ENCODE measurements at regions not wholly inside any gene's neighbourhood (a gene's known extent, or its start where the extent isn't known, plus 50 kb on each side); places are given as distances from the start of the nearest gene placed in this dataset.
"Not testable (repeated sequence)": the region's sequence is repeated elsewhere in the genome, so short reads cannot be mapped to it uniquely, and the experiment has no call there.

DNA sequence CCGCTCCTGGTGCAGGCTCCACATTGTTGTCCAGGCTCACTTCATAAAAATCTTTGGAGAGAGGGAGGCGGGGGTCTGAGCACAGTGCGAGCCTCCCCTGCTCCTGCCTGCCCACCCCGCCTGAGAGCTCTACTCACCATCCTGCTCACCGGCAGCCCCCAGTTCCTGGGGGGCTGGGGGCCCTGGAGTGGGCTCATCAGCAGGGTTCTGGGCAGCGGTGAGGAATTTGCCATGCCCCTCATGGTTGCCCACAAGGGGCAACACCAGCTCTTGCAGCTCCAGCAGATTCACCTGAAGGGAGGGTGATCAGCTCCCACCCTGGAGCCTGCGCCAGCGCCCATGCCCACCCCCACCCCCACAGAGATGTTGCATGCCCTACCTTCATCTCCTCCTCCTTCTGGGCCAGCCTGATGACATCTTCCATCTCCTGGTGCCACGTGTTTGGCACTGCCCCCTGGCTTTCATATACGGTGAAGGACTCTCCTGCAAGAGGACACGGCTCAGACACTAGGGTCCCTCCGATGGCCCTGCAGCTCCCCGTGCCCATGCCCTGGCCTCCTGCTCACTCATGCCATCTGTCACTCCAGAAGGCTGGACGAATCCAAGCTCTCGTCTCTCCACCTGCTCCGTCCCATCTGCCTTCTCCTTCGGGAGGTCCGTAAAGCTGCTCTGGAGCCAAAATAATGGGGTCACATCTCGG lies 162.1 kb downstream of the TBC1D2B start:
- Histone ChIP-seq H3K9ac (ENCODE audit: low read length) (no peak overlapping the region), H3K9me3 (ENCODE audit: low read length) (no peaks in the 10 kb centered on the region), H3K4me1 (ENCODE audit: low read length) (no peaks in the 10 kb centered on the region), H3K27ac (ENCODE audit: low read length) (no peak overlapping the region), H3K27me3 (ENCODE audit: low read length) (no peaks in the 10 kb centered on the region), H2AFZ (ENCODE audit: low read length) (no peak overlapping the region), H3K4me2 (ENCODE audit: low read depth, low read length, poor library complexity, severe bottlenecking) (no peak overlapping the region), H3K4me3 (ENCODE audit: low read length) (no peak overlapping the region), H3K9me2 (replicated peaks; ENCODE audit: insufficient read depth, low read length) (no peaks in the 10 kb centered on the region), H4K20me1 (ENCODE audit: insufficient read depth, low read depth, low read length) (no peaks in the 10 kb centered on the region), H3K36me3 (ENCODE audit: insufficient read depth, low read length) (no peaks in the 10 kb centered on the region), H3K79me2 (ENCODE audit: low read length) (no peaks in the 10 kb centered on the region)
- no peak for DNase-seq

DNA sequence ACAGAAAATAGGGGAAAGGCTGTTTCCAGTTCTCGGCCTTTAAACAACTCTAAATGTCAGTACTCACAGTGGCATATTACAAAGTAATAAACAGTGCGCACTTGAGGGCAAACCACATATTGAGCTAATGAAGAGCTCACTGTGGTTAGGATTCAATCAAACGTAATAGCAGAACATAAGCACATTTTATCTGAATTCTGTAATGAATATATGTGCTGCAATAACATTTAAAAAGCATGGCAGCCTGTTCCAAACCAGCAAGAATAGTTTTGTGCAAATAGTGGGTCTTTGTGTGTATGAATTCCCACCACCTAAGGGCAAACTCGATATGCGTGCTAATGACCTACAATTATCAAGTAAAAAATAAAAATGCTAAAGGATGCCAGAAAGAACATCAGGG lies 163.0 kb downstream of the TBC1D2B start:
- H3K4me3 ChIP-seq (ENCODE audit: low read length); H2AFZ ChIP-seq (ENCODE audit: low read length); H4K20me1 ChIP-seq (ENCODE audit: insufficient read depth, low read depth, low read length); H3K79me2 ChIP-seq (ENCODE audit: low read length); H3K4me2 ChIP-seq (ENCODE audit: low read depth, low read length, poor library complexity, severe bottlenecking); H3K9me2 ChIP-seq (replicated peaks; ENCODE audit: insufficient read depth, low read length); H3K27ac ChIP-seq (ENCODE audit: low read length); H3K36me3 ChIP-seq (ENCODE audit: insufficient read depth, low read length); H3K9ac ChIP-seq (ENCODE audit: low read length); H3K4me1 ChIP-seq (ENCODE audit: low read length); H3K9me3 ChIP-seq (ENCODE audit: low read length); H3K27me3 ChIP-seq (ENCODE audit: low read length); DNase-seq: not testable (repeated sequence)

GRCh38 chr15:77910030-77910911 lies 167.2 kb downstream of the TBC1D2B start:
- H3K79me2 ChIP-seq (ENCODE audit: low read length); H2AFZ ChIP-seq (ENCODE audit: low read length); H3K27ac ChIP-seq (ENCODE audit: low read length); H3K9me2 ChIP-seq (replicated peaks; ENCODE audit: insufficient read depth, low read length); H4K20me1 ChIP-seq (ENCODE audit: insufficient read depth, low read depth, low read length); H3K36me3 ChIP-seq (ENCODE audit: insufficient read depth, low read length); H3K9me3 ChIP-seq (ENCODE audit: low read length); H3K27me3 ChIP-seq (ENCODE audit: low read length): not testable (repeated sequence)
- peak overlapping the region; percentile 63 for H3K9ac ChIP-seq (ENCODE audit: low read length)
- DNase-seq, result peak; percentile 90
- peak overlapping the region; percentile 73 for H3K4me2 ChIP-seq (ENCODE audit: low read depth, low read length, poor library complexity, severe bottlenecking)
- H3K4me1 ChIP-seq (ENCODE audit: low read length), result peaks cover 12% of the 10 kb centered on the region
- H3K4me3 ChIP-seq (ENCODE audit: low read length), result peak overlapping the region; percentile 53; the same call in 1 of the 2 replicates

DNA sequence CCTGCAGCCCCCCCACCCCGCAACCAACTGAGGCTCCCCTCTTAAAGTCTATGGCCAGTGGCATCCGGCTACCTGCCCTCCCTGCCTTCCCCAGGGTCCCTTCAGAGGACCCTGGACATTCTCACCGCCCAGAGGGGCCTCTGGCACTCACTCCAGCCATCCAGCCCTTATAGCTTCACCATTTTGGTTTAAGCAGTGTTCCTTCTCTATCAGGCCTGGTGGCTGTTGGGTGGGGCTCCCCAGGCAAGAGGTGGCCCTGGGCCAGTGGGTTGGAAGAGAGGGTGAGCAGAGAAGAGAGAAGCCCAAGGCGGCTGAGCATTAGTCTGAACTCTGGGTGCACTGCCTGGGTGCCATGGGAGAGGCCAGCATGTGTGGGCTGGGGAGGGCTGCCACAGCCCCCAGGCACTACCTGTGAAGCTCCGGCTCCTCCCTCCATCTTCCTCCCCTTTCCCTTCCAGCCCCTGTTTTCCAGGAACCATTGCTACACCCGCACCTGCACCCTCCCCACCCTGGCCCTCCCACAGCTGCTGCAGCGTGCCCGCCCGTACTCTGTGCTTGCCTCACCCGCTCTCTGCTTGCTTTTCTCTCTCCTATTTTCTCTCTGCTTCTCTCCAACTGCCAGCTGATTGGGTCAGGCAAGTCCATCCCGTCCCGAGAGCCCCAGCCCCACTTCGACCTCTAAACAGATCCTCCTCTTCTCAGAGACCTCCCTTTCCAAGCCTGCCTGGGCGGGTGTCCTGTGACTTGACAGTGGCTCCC lies 168.2 kb downstream of the TBC1D2B start:
- H2AFZ ChIP-seq (ENCODE audit: low read length), result no peak overlapping the region
- no peak overlapping the region for H3K4me2 ChIP-seq (ENCODE audit: low read depth, low read length, poor library complexity, severe bottlenecking)
- H3K36me3 ChIP-seq (ENCODE audit: insufficient read depth, low read length), result no peaks in the 10 kb centered on the region
- no peak overlapping the region for H3K9ac ChIP-seq (ENCODE audit: low read length)
- no peaks in the 10 kb centered on the region for H3K9me2 ChIP-seq (replicated peaks; ENCODE audit: insufficient read depth, low read length)
- no peak overlapping the region for H3K4me3 ChIP-seq (ENCODE audit: low read length)
- H3K27me3 ChIP-seq (ENCODE audit: low read length), result no peaks in the 10 kb centered on the region
- H3K9me3 ChIP-seq (ENCODE audit: low read length), result no peaks in the 10 kb centered on the region
- no peaks in the 10 kb centered on the region for H3K79me2 ChIP-seq (ENCODE audit: low read length)
- H4K20me1 ChIP-seq (ENCODE audit: insufficient read depth, low read depth, low read length), result no peaks in the 10 kb centered on the region
- no peak overlapping the region for H3K27ac ChIP-seq (ENCODE audit: low read length)
- peaks cover 12% of the 10 kb centered on the region for H3K4me1 ChIP-seq (ENCODE audit: low read length)
- peak; percentile 46 for DNase-seq

DNA sequence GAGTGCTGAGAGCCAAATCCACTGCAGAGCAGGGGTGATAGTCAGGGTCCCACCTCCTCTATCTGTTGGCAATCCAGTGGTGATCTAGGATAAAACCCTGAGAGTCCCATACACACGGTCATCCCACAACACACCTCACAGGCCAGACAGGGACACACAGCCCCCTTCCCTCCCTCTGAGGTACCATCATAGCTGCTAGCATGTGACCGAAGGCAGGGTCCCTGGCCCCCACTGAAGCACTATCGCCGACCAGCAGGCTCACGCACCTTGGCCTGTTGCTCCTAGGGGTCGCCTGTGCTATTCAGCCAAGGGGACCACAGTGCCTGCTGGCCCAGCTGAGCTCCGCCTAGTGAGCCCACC lies 168.8 kb downstream of the TBC1D2B start:
- not testable (repeated sequence) for H3K27ac ChIP-seq (ENCODE audit: low read length); H3K9me2 ChIP-seq (replicated peaks; ENCODE audit: insufficient read depth, low read length); H3K9ac ChIP-seq (ENCODE audit: low read length); H3K27me3 ChIP-seq (ENCODE audit: low read length); H3K36me3 ChIP-seq (ENCODE audit: insufficient read depth, low read length); H4K20me1 ChIP-seq (ENCODE audit: insufficient read depth, low read depth, low read length); DNase-seq; H3K9me3 ChIP-seq (ENCODE audit: low read length); H3K4me2 ChIP-seq (ENCODE audit: low read depth, low read length, poor library complexity, severe bottlenecking); H3K4me3 ChIP-seq (ENCODE audit: low read length); H3K79me2 ChIP-seq (ENCODE audit: low read length); H2AFZ ChIP-seq (ENCODE audit: low read length)
- peaks cover 12% of the 10 kb centered on the region for H3K4me1 ChIP-seq (ENCODE audit: low read length)

- no peak overlapping the region for H2AFZ ChIP-seq (ENCODE audit: low read length)
- no peaks in the 10 kb centered on the region for H3K9me3 ChIP-seq (ENCODE audit: low read length)
- no peaks in the 10 kb centered on the region for H3K27me3 ChIP-seq (ENCODE audit: low read length)
- H3K36me3 ChIP-seq (ENCODE audit: insufficient read depth, low read length), result no peaks in the 10 kb centered on the region
- no peak overlapping the region for H3K4me3 ChIP-seq (ENCODE audit: low read length)
- H3K27ac ChIP-seq (ENCODE audit: low read length), result no peak overlapping the region
- H4K20me1 ChIP-seq (ENCODE audit: insufficient read depth, low read depth, low read length), result no peaks in the 10 kb centered on the region
- no peak overlapping the region for H3K9ac ChIP-seq (ENCODE audit: low read length)
- peaks cover 12% of the 10 kb centered on the region for H3K4me1 ChIP-seq (ENCODE audit: low read length)
- H3K79me2 ChIP-seq (ENCODE audit: low read length), result no peaks in the 10 kb centered on the region
- H3K4me2 ChIP-seq (ENCODE audit: low read depth, low read length, poor library complexity, severe bottlenecking), result no peak overlapping the region
- H3K9me2 ChIP-seq (replicated peaks; ENCODE audit: insufficient read depth, low read length), result no peaks in the 10 kb centered on the region
- peak; percentile 75 for DNase-seq
Measured at GRCh38 chr15:77907824-77908751, 169.4 kb downstream of the TBC1D2B start.

DNA sequence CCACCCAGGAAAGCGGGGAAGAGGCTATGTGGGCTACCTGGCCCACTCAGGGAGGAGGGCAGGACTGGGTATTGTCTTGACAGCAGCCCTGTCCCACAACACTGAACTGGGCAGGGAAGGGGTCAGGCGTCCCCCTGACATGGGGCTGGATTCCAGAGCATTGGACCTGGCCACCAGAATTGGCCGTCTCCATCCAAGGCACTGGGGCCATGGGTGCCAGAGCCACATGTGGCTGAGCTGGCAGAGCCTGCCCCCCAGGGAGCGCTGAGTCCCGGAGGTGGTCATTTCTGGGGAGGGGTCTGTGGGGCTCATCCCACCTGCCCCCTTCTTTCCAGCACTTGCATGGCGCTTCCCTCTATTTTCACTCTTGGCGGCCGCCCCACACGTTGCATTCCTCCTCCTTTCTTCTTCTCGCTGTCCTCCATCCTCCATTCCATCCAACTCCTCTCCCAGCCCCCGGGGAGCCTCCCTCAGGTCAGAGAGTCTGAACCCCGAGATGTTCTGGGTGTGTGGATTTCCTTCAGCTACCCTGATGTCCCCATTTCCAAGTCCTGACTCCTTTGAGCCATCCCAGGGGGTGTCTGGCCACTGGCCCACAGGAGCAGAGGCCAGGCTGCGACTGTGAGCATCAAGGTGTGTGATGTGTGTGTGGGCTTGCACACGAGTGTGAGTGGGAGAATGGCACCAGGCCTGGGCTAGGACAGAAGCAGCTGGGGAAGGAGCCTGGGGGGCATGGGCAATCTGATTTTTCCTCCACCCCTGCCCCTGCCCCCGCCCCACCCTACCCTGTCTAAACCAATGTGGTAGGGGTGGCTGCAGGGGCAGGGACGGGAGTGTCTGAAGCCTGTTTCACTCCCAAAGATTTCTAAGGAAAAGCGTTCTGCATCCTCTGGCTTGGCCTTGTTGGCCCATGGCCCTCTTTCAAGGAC lies 171.2 kb downstream of the TBC1D2B start:
- not testable (repeated sequence) for H2AFZ ChIP-seq (ENCODE audit: low read length); H3K79me2 ChIP-seq (ENCODE audit: low read length); H3K4me2 ChIP-seq (ENCODE audit: low read depth, low read length, poor library complexity, severe bottlenecking); H3K9me3 ChIP-seq (ENCODE audit: low read length); DNase-seq; H3K4me3 ChIP-seq (ENCODE audit: low read length); H3K9ac ChIP-seq (ENCODE audit: low read length); H3K27ac ChIP-seq (ENCODE audit: low read length); H3K9me2 ChIP-seq (replicated peaks; ENCODE audit: insufficient read depth, low read length); H4K20me1 ChIP-seq (ENCODE audit: insufficient read depth, low read depth, low read length); H3K36me3 ChIP-seq (ENCODE audit: insufficient read depth, low read length); H3K27me3 ChIP-seq (ENCODE audit: low read length)
- peaks cover 12% of the 10 kb centered on the region for H3K4me1 ChIP-seq (ENCODE audit: low read length)

Measured in Karpas-422 (cell line).